Spleen (tissue), 7 donors: ENCODE measurements at regions not wholly inside any gene's neighbourhood (a gene's known extent, or its start where the extent isn't known, plus 50 kb on each side); places are given as distances from the start of the nearest gene placed in this dataset.

ENCODE experiments used
- POLR2A ChIP-seq, 3 donors: fragments of 450-650 bp; IDR thresholded peaks; one replicate each; pipeline ENCODE4 v1.5.1; 2017; ENCODE audit warnings: antibody characterized with exemption in 3 of 3, mild to moderate bottlenecking in 1 of 3
- POLR2AphosphoS5 ChIP-seq, 3 donors: sonication (generic); formaldehyde crosslinking; IDR thresholded peaks; one replicate each; pipeline ENCODE4 v1.5.1; 2017; ENCODE audit warnings: antibody characterized with exemption in 3 of 3
- TF ChIP-seq, protein P1 (sequence below), 11 experiments: fragments of 200-600 bp in 7 of 11; fragments of 450-650 bp in 4 of 11; sonication (generic) in 4 of 11; IDR thresholded peaks in 8 of 11; conservative IDR thresholded peaks in 3 of 11; 1 replicate in 7 of 11; 2 replicates in 4 of 11; pipeline versions ENCODE4 v1.4.0 to v1.8.0; 2016 to 2021; ENCODE audit warnings: antibody characterized with exemption in 11 of 11, inconsistent platforms in 4 of 11, mild to moderate bottlenecking in 1 of 11
- donor health status: DM: no; HTN: no; CAD: no; lungs with moderate emphysema.
- donor health status: DM: no; HTN: no; CAD: no.
- donor health status: DM: no; HTN: no; CAD: no.

DNA sequence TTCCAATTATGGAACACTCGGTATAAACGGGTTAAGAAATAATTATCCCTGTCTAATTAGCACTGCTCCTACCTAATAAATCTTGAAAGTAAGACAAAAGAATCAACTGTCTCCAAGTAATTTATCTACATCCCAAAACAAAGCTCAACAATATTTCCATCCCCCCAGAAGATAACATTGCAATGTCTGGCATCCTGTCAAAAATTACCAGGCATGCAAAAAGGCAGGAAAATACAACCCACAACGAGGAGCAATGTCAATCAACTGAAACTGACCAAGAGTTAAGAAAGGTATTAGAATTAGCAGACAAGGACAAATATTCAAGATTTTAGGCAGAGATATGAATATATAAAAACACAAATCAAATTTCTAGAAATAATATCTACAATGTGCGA, 84.5 kb upstream of the SVIL start:
- TF ChIP-seq, protein P1, sequence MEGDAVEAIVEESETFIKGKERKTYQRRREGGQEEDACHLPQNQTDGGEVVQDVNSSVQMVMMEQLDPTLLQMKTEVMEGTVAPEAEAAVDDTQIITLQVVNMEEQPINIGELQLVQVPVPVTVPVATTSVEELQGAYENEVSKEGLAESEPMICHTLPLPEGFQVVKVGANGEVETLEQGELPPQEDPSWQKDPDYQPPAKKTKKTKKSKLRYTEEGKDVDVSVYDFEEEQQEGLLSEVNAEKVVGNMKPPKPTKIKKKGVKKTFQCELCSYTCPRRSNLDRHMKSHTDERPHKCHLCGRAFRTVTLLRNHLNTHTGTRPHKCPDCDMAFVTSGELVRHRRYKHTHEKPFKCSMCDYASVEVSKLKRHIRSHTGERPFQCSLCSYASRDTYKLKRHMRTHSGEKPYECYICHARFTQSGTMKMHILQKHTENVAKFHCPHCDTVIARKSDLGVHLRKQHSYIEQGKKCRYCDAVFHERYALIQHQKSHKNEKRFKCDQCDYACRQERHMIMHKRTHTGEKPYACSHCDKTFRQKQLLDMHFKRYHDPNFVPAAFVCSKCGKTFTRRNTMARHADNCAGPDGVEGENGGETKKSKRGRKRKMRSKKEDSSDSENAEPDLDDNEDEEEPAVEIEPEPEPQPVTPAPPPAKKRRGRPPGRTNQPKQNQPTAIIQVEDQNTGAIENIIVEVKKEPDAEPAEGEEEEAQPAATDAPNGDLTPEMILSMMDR (IDR thresholded peaks at IDR 0.05 in 8 of 11, conservative IDR thresholded peaks at IDR 0.05 in 3 of 11) = no peak
- TF ChIP-seq POLR2A (IDR thresholded peaks at IDR 0.05) (no peak), POLR2AphosphoS5 (IDR thresholded peaks at IDR 0.05) (no peak)
